ENCODE measurements at regions not wholly inside any gene's neighbourhood (a gene's known extent, or its start where the extent isn't known, plus 50 kb on each side); places are given as distances from the start of the nearest gene placed in this dataset.

DNA sequence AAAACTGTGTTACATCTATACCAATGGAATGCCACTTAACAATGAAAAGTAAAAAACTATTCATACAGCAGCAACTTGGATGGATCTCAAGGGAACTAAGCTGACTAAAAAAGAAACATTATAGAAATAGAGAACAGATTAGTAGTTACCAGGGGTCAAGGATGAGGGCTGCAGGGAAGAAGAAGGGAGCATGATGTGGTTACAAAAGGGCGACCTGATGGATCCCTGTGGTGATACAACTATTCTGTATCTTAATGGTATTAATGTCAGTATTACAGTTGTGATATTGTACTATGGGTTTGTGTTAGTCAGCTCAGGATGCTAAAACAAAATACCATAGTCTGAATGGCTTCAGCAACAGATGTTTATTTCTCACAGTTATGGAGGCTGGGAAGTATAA lies 190.7 kb downstream of the ZNF674 start:
- Histone ChIP-seq H3K79me2 (ENCODE audit: control insufficient read depth, insufficient read depth, low read length) (no peaks in the 10 kb centered on the region), H3K9ac (ENCODE audit: control insufficient read depth, extremely low read depth, insufficient read depth, low read length) (no peak overlapping the region), H3K4me2 (ENCODE audit: control insufficient read depth, extremely low read depth, insufficient read depth, low read depth, low read length) (no peak overlapping the region), H3K36me3 (ENCODE audit: control insufficient read depth in 2 of 2, extremely low read depth in 1 of 2, insufficient read depth in 2 of 2, low read length in 2 of 2) (no peaks in the 10 kb centered on the region), H3K9me3 (ENCODE audit: control insufficient read depth, low read depth, low read length) (no peaks in the 10 kb centered on the region), H3K27ac (ENCODE audit: control insufficient read depth, insufficient read depth, low read length) (no peak overlapping the region), H3K4me3 (ENCODE audit: control insufficient read depth in 2 of 3, extremely low read depth in 1 of 3, insufficient read depth in 2 of 3, low read depth in 1 of 3, low read length in 3 of 3) (no peak overlapping the region), H3K4me1 (ENCODE audit: control insufficient read depth, extremely low read depth, insufficient read depth, low read length) (peaks cover 3% of the 10 kb centered on the region), H3K9me1 (ENCODE audit: control insufficient read depth, extremely low read depth, insufficient read depth, low read length) (no peaks in the 10 kb centered on the region), H4K20me1 (ENCODE audit: control insufficient read depth, extremely low read depth, insufficient read depth, low read length) (no peaks in the 10 kb centered on the region), H2AFZ (ENCODE audit: control insufficient read depth, low read length) (no peak overlapping the region), H3K27me3 (ENCODE audit: control insufficient read depth, extremely low read depth, insufficient read depth, low read length) (no peaks in the 10 kb centered on the region)
- dilution Hi-C loops (cut with MboI; ENCODE audit: extremely low pct_ligation_motif_present, low sequenced_read_pairs) = no loop called here
- TF ChIP-seq EZH2 (IDR thresholded peaks at IDR 0.05; ENCODE audit: low read length) = no peak
- TF ChIP-seq, protein P1, sequence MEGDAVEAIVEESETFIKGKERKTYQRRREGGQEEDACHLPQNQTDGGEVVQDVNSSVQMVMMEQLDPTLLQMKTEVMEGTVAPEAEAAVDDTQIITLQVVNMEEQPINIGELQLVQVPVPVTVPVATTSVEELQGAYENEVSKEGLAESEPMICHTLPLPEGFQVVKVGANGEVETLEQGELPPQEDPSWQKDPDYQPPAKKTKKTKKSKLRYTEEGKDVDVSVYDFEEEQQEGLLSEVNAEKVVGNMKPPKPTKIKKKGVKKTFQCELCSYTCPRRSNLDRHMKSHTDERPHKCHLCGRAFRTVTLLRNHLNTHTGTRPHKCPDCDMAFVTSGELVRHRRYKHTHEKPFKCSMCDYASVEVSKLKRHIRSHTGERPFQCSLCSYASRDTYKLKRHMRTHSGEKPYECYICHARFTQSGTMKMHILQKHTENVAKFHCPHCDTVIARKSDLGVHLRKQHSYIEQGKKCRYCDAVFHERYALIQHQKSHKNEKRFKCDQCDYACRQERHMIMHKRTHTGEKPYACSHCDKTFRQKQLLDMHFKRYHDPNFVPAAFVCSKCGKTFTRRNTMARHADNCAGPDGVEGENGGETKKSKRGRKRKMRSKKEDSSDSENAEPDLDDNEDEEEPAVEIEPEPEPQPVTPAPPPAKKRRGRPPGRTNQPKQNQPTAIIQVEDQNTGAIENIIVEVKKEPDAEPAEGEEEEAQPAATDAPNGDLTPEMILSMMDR (optimal IDR thresholded peaks at IDR 0.05 in 1 of 3, IDR thresholded peaks at IDR 0.05 in 1 of 3, conservative IDR thresholded peaks at IDR 0.05 in 1 of 3; ENCODE audit: extremely low read depth in 1 of 3, insufficient read depth in 2 of 3, low read length in 3 of 3) = no peak
- FAIRE-seq = peak; percentile 49
- no peak for DNase-seq (ENCODE audit: low read depth, low spot score)

- H3K4me2 ChIP-seq (ENCODE audit: control insufficient read depth, extremely low read depth, insufficient read depth, low read depth, low read length) = no peak overlapping the region
- no peak overlapping the region for H3K27ac ChIP-seq (ENCODE audit: control insufficient read depth, insufficient read depth, low read length)
- TF ChIP-seq, protein P1 (optimal IDR thresholded peaks at IDR 0.05 in 1 of 3, IDR thresholded peaks at IDR 0.05 in 1 of 3, conservative IDR thresholded peaks at IDR 0.05 in 1 of 3; ENCODE audit: extremely low read depth in 1 of 3, insufficient read depth in 2 of 3, low read length in 3 of 3) = no peak
- no peak for TF ChIP-seq EZH2 (IDR thresholded peaks at IDR 0.05; ENCODE audit: low read length)
- dilution Hi-C loops (cut with MboI; ENCODE audit: extremely low pct_ligation_motif_present, low sequenced_read_pairs) = no loop called here
- no peak overlapping the region for H3K9ac ChIP-seq (ENCODE audit: control insufficient read depth, extremely low read depth, insufficient read depth, low read length)
- H4K20me1 ChIP-seq (ENCODE audit: control insufficient read depth, extremely low read depth, insufficient read depth, low read length) = no peaks in the 10 kb centered on the region
- no peaks in the 10 kb centered on the region for H3K79me2 ChIP-seq (ENCODE audit: control insufficient read depth, insufficient read depth, low read length)
- H3K27me3 ChIP-seq (ENCODE audit: control insufficient read depth, extremely low read depth, insufficient read depth, low read length) = peaks cover 5% of the 10 kb centered on the region
- no peak for DNase-seq (ENCODE audit: low read depth, low spot score)
- no peaks in the 10 kb centered on the region for H3K4me1 ChIP-seq (ENCODE audit: control insufficient read depth, extremely low read depth, insufficient read depth, low read length)
- no peak for FAIRE-seq
- no peaks in the 10 kb centered on the region for H3K9me1 ChIP-seq (ENCODE audit: control insufficient read depth, extremely low read depth, insufficient read depth, low read length)
- H3K36me3 ChIP-seq (ENCODE audit: control insufficient read depth in 2 of 2, extremely low read depth in 1 of 2, insufficient read depth in 2 of 2, low read length in 2 of 2) = no peaks in the 10 kb centered on the region
- H2AFZ ChIP-seq (ENCODE audit: control insufficient read depth, low read length) = no peak overlapping the region
- no peaks in the 10 kb centered on the region for H3K9me3 ChIP-seq (ENCODE audit: control insufficient read depth, low read depth, low read length)
- H3K4me3 ChIP-seq (ENCODE audit: control insufficient read depth in 2 of 3, extremely low read depth in 1 of 3, insufficient read depth in 2 of 3, low read depth in 1 of 3, low read length in 3 of 3) = no peak overlapping the region
Observed at GRCh38 chrX:46341767-46342322, 203.4 kb downstream of the ZNF674 start.
